ENCODE measurements at regions not wholly inside any gene's neighbourhood (a gene's known extent, or its start where the extent isn't known, plus 50 kb on each side); places are given as distances from the start of the nearest gene placed in this dataset.
"Not testable (repeated sequence)": the region's sequence is repeated elsewhere in the genome, so short reads cannot be mapped to it uniquely, and the experiment has no call there.

- Histone ChIP-seq H3K4me1 (ENCODE audit: control insufficient read depth, low read length) (no peaks in the 10 kb centered on the region), H3K79me2 (ENCODE audit: control insufficient read depth, low read length) (no peaks in the 10 kb centered on the region), H3K4me3 (ENCODE audit: low read length) (no peak overlapping the region), H3K9me2 (replicated peaks; ENCODE audit: control insufficient read depth, low read length) (no peaks in the 10 kb centered on the region), H3K27me3 (ENCODE audit: control insufficient read depth, low read length) (no peaks in the 10 kb centered on the region), H3F3A (ENCODE audit: control insufficient read depth, insufficient read depth) (no peaks in the 10 kb centered on the region), H4K20me1 (ENCODE audit: control insufficient read depth, insufficient read depth, low read depth, low read length) (no peaks in the 10 kb centered on the region), H3K36me3 (ENCODE audit: control insufficient read depth, low read length) (no peaks in the 10 kb centered on the region), H3K4me2 (ENCODE audit: low read length) (no peak overlapping the region), H3K9me3 (ENCODE audit: control insufficient read depth, insufficient read depth, low read length) (no peaks in the 10 kb centered on the region), H3K27ac (ENCODE audit: low read depth, low read length) (no peak overlapping the region)
- no peak for TF ChIP-seq EZH2phosphoT487 (IDR thresholded peaks at IDR 0.05; ENCODE audit: borderline replicate concordance, low read length)
- TF ChIP-seq CTCF (IDR thresholded peaks at IDR 0.05; ENCODE audit: low read depth, low read length, poor library complexity, severe bottlenecking), result no peak
Observed at GRCh38 chr6:2598867-2599266, 151.9 kb downstream of the MYLK4 start.

- no peak overlapping the region for H3K4me3 ChIP-seq (ENCODE audit: low read length)
- no peaks in the 10 kb centered on the region for H3K27me3 ChIP-seq (ENCODE audit: control insufficient read depth, low read length)
- TF ChIP-seq CTCF (IDR thresholded peaks at IDR 0.05; ENCODE audit: low read depth, low read length, poor library complexity, severe bottlenecking) (no peak), EZH2phosphoT487 (IDR thresholded peaks at IDR 0.05; ENCODE audit: borderline replicate concordance, low read length) (no peak)
- H3K9me3 ChIP-seq (ENCODE audit: control insufficient read depth, insufficient read depth, low read length), result no peaks in the 10 kb centered on the region
- no peaks in the 10 kb centered on the region for H3K36me3 ChIP-seq (ENCODE audit: control insufficient read depth, low read length)
- no peaks in the 10 kb centered on the region for H3K79me2 ChIP-seq (ENCODE audit: control insufficient read depth, low read length)
- no peak overlapping the region for H3K4me2 ChIP-seq (ENCODE audit: low read length)
- no peaks in the 10 kb centered on the region for H3K9me2 ChIP-seq (replicated peaks; ENCODE audit: control insufficient read depth, low read length)
- no peak overlapping the region for H3K27ac ChIP-seq (ENCODE audit: low read depth, low read length)
- H3F3A ChIP-seq (ENCODE audit: control insufficient read depth, insufficient read depth), result no peaks in the 10 kb centered on the region
- no peaks in the 10 kb centered on the region for H3K4me1 ChIP-seq (ENCODE audit: control insufficient read depth, low read length)
- H4K20me1 ChIP-seq (ENCODE audit: control insufficient read depth, insufficient read depth, low read depth, low read length), result no peaks in the 10 kb centered on the region
Observed at GRCh38 chr6:2597991-2598390, 152.7 kb downstream of the MYLK4 start.

- H3K4me3 ChIP-seq (ENCODE audit: low read length); H3K4me2 ChIP-seq (ENCODE audit: low read length); H4K20me1 ChIP-seq (ENCODE audit: control insufficient read depth, insufficient read depth, low read depth, low read length); H3K79me2 ChIP-seq (ENCODE audit: control insufficient read depth, low read length); H3K9me2 ChIP-seq (replicated peaks; ENCODE audit: control insufficient read depth, low read length); H3K36me3 ChIP-seq (ENCODE audit: control insufficient read depth, low read length); H3K4me1 ChIP-seq (ENCODE audit: control insufficient read depth, low read length); H3K27me3 ChIP-seq (ENCODE audit: control insufficient read depth, low read length); H3K9me3 ChIP-seq (ENCODE audit: control insufficient read depth, insufficient read depth, low read length); H3F3A ChIP-seq (ENCODE audit: control insufficient read depth, insufficient read depth); H3K27ac ChIP-seq (ENCODE audit: low read depth, low read length): not testable (repeated sequence)
Observed at GRCh38 chr6:2597457-2597856, 153.3 kb downstream of the MYLK4 start.

GRCh38 chr6:2596222-2596621, 154.5 kb downstream of the MYLK4 start:
- Histone ChIP-seq H3K4me3 (ENCODE audit: low read length) (no peak overlapping the region), H3K9me3 (ENCODE audit: control insufficient read depth, insufficient read depth, low read length) (no peaks in the 10 kb centered on the region), H4K20me1 (ENCODE audit: control insufficient read depth, insufficient read depth, low read depth, low read length) (no peaks in the 10 kb centered on the region), H3K27ac (ENCODE audit: low read depth, low read length) (no peak overlapping the region), H3F3A (ENCODE audit: control insufficient read depth, insufficient read depth) (no peaks in the 10 kb centered on the region), H3K79me2 (ENCODE audit: control insufficient read depth, low read length) (no peaks in the 10 kb centered on the region), H3K36me3 (ENCODE audit: control insufficient read depth, low read length) (no peaks in the 10 kb centered on the region), H3K27me3 (ENCODE audit: control insufficient read depth, low read length) (no peaks in the 10 kb centered on the region), H3K4me2 (ENCODE audit: low read length) (no peak overlapping the region), H3K9me2 (replicated peaks; ENCODE audit: control insufficient read depth, low read length) (no peaks in the 10 kb centered on the region), H3K4me1 (ENCODE audit: control insufficient read depth, low read length) (no peaks in the 10 kb centered on the region)
- TF ChIP-seq EZH2phosphoT487 (IDR thresholded peaks at IDR 0.05; ENCODE audit: borderline replicate concordance, low read length) (no peak), CTCF (IDR thresholded peaks at IDR 0.05; ENCODE audit: low read depth, low read length, poor library complexity, severe bottlenecking) (peak; percentile 57)

Data from DOHH2 (cell line).